ENCODE measurements at regions not wholly inside any gene's neighbourhood (a gene's known extent, or its start where the extent isn't known, plus 50 kb on each side); places are given as distances from the start of the nearest gene placed in this dataset.

- DNase-seq (no peak), ATAC-seq (ENCODE audit: insufficient read depth, low FRiP score) (no peak)
- no peak for TF ChIP-seq CTCF (IDR thresholded peaks at IDR 0.05; ENCODE audit: control extremely low read depth, extremely low read depth)
- Histone ChIP-seq H3K4me3 (no peak overlapping the region), H3K27me3 (ENCODE audit: control insufficient read depth in 3 of 3, insufficient read depth in 3 of 3, low read length in 2 of 3) (no peaks in the 10 kb centered on the region), H3K9me3 (ENCODE audit: control insufficient read depth in 4 of 4, insufficient read depth in 3 of 4, low read length in 3 of 4) (peaks cover 0 to 2% (median 0%) of the 10 kb centered on the region in 4 donors), H3K27ac (ENCODE audit: low read depth in 1 of 2, low read length in 1 of 2) (no peak overlapping the region), H3K36me3 (ENCODE audit: control insufficient read depth in 4 of 4, insufficient read depth in 4 of 4, low read length in 4 of 4) (no peaks in the 10 kb centered on the region), H3K9ac (ENCODE audit: insufficient read depth in 1 of 2, low read length in 2 of 2) (no peak overlapping the region), H3K4me1 (ENCODE audit: control insufficient read depth in 5 of 5, insufficient read depth in 5 of 5, low read length in 5 of 5) (peaks cover 0 to 3% (median 0%) of the 10 kb centered on the region in 5 donors)
- 88 to 90% methylated on average over 4 of the region's 4 CpGs for WGBS, 2 donors
Observed at GRCh38 chr5:126720369-126720768, 56.6 kb upstream of the LMNB1 start.

- Histone ChIP-seq H3K9ac (ENCODE audit: insufficient read depth in 1 of 2, low read length in 2 of 2) (no peak overlapping the region), H3K27ac (ENCODE audit: low read depth in 1 of 2, low read length in 1 of 2) (no peak overlapping the region), H3K4me3 (no peak overlapping the region), H3K27me3 (ENCODE audit: control insufficient read depth in 3 of 3, insufficient read depth in 3 of 3, low read length in 2 of 3) (no peaks in the 10 kb centered on the region), H3K4me1 (ENCODE audit: control insufficient read depth in 5 of 5, insufficient read depth in 5 of 5, low read length in 5 of 5) (no peaks in the 10 kb centered on the region), H3K36me3 (ENCODE audit: control insufficient read depth in 4 of 4, insufficient read depth in 4 of 4, low read length in 4 of 4) (no peaks in the 10 kb centered on the region), H3K9me3 (ENCODE audit: control insufficient read depth in 4 of 4, insufficient read depth in 3 of 4, low read length in 3 of 4) (peaks cover 0 to 2% (median 0%) of the 10 kb centered on the region in 4 donors)
- DNase-seq (no peak), ATAC-seq (ENCODE audit: insufficient read depth, low FRiP score) (no peak)
- 64 to 81% methylated on average over 2 of the region's 2 CpGs for WGBS, 2 donors
- no peak for TF ChIP-seq CTCF (IDR thresholded peaks at IDR 0.05; ENCODE audit: control extremely low read depth, extremely low read depth)
Observed at GRCh38 chr5:126723643-126724042, 53.3 kb upstream of the LMNB1 start.

All from lung (tissue), 11 donors.